GM21717 (cell line): ENCODE measurements at regions not wholly inside any gene's neighbourhood (a gene's known extent, or its start where the extent isn't known, plus 50 kb on each side); places are given as distances from the start of the nearest gene placed in this dataset.

Source experiments
- ATAC-seq: cut with Tn5 transposase; IDR thresholded peaks from one replicate; pipeline ENCODE4 v1.9.1; 2021; ENCODE audit warnings: mild to moderate bottlenecking, moderate library complexity; ENCODE audit not compliant: unreplicated experiment

DNA sequence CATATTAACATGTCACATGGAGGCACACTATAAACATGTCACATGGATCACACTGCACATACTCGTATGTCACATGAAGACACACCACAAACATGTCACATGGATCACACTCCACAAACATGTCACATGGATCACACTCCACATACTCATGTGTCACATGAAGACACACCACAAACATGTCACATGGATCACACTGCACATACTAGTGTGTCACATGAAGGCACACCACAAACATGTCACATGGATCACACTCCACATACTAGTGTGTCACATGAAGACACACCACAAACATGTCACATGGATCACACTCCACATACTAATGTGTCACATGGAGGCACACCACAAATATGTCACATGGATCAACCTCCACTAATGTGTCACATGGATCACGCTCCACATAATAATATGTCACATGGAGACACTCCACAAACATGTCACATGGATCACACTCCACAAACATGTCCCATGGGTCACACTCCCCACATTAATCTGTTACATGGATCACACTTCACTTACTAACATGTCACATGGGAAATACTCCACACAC is 195.6 kb upstream of the PFKP start:
- no peak for ATAC-seq

DNA sequence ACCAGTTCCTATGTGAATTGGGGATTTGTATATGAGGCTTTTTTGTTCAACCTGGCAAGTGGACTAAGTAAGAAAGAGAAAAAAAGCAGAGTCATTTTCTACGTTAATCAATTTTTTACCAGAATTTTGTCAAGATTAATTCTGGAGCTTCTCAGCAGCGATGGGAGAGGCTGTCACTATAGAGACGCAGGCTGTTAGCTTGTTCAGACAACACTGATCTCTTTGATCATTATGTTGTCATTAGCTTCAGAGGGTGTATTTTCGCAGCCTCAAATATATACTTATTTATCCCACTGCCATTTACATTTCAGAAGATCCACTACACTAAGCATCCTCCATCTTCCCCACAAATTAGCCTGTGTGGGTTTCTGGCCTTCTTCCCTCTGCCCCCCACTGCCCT is 196.7 kb upstream of the PFKP start:
- no peak for ATAC-seq

DNA sequence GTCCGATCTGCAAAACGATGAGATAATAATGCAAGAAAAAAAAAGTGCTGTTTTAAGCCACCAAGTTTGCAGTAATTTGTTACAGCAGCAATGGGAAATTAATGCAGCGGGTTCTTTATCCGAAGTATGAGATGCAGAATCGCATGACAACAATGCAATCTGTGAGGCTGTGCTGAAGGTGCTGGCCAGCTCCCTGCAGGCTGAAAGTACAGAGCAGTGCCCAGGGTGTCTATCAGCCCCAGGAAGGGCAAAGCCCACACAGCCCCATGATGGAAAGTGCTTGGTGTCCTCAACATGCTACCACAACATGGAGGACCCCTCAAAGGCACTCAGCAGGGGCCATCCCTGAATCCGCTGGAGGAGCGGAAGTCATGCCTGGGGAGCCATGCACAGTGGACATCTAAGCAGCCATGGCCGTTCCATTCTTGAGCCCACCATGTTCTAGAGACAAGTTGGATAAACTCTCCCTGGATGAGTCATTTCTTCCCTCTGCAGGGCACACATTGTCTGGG is 199.5 kb upstream of the PFKP start:
- no peak for ATAC-seq

DNA sequence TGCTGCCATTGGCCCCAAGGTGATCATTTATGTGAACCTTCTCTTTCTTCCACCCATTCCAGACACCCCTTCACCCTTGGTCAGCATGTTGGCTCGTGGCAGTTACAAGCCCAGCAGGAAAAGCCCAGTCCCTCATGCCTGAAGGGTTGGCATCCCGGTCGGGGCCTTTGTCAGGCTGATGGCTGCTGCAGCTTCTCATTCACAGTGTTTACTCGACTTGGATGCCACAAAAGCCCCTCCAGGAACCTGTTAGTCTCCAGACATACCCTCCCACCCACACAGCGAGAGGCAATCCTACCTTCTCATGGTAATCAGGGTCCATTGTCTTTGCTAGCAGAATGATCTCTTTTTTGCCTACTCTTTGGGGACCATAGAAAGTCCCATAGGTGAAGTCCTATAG is 200.8 kb upstream of the PFKP start:
- ATAC-seq = no peak

DNA sequence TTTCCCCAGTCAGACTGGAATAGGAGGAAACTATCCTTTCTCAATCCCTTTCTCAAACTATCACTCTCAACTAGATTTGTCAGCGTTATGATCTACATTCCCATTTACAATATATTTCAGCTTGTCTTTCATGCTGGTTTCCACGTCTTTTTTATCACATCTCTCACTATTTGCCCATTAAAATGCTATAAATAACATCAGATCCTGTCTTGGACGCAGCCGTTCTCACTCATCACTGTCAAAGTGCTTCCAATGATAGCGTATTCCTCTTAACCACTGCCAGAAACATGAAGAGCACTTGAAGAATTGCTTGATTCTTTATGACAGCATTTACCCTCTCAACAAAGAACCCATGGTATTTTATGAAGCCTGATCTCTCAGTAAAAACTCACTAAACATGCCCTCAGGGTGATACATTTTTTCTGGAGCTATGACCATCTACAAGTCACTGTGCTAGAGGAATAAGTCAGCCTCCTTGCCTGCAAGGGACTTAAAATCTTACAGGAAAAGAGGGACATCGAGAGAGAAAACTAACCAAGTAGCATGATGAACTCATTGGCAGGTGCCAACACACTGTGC is 205.6 kb upstream of the PFKP start:
- no peak for ATAC-seq

DNA sequence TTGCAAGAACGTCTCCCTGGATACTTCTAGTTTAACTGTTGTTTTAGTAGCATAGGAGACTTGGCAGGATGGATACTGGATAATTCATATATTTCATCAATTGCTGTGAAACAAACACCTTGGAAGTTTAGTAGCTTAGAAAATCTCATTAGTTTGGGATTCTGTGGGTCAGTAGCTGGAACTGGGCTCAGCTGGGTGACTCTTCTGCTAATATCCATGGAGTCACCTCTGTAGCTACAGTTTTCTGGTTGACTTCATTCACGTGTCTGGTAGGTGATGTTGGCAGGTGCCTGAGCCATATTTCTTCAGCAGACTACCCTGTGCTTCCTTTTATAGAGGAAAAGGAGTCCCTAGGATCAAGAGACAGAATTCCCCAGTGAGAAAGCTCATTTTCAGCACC is 208.9 kb upstream of the PFKP start:
- ATAC-seq = no peak

DNA sequence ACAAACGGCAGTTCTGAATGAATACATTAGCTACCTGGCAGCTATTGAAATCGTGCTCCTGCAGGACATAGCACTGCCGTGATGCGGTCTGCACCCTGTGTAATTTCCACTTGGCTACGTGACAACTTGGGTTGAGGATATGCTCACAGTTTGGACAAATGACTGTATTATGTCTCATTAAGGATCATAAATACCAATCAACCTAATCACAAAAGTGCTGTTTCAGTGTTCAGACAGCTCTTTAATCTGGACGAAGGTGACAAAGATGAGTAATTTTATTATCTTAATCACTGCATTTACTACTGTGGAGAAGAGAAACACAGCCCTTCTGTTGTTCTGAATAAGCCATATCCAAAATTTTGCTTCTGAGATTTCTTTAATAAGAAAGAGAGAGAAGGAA is 210.8 kb upstream of the PFKP start:
- no peak for ATAC-seq

DNA sequence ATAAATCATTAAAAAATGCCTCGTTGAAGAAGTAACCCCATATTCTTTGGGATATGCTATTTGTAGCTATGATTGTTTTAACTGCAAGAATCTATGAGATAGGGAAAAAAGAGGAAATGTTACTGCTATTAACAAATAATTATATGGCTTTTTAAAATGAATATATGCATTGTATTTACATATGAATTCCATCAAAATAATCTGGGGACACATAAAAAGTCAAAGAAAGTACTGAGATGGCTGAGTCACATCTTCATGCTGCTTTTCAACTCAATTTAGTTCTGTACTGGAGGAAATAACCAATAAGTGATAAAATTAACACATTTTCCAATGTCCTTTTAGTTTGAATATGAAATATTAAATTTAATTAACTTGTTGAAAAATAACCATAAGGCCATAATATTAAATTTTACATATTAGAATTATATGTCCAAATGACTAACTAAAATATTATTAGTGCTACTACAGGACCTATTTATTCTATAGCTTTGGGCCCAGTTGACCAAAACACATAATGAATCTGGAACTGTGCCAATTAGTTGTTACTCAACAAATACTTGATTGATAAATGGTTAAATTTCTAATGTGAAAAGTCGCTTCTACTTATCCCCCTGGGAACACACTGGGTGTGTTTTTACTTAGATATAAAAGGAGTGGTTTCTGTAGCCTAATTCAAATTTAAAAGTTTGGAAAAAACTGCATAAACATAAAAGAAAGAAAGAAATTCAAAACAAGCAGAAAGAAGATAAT is 214.6 kb upstream of the PFKP start:
- no peak for ATAC-seq

DNA sequence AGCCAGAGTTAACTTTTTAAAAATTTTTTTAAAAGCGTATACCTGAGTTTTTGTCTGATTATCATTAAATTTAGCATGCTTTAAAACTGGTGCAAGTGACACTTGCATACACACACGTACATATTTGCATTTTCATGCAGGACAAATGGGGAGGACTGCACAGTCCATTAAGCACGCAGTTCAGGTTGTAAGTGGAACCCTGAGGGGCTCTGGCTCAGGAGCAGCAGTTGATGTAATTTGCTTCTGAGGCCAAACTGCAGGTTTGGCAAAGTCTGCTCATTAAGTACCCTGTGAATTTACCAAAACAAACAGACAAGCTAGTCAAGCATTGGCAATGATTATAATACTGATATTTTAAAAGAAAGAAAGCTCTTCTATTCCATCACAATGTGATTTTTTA is 215.8 kb upstream of the PFKP start:
- ATAC-seq = no peak

DNA sequence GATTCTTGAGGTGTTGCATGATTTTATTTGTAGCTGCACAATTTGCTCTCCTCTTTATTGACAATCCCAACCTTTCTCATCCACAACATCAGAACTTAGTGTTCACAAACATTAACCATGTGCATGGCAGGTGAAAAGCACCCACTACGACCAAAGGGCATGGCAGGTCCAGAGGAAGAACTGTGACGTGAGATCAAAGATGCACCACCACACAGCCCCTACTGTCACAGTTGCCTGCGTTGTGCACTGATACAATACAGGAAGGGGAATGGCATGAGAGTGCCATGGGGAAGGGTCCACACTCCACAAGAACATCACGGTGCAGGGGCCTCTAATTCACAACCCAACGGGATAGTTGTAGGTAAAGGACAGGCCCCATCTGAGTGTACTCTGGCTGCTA is 217.1 kb upstream of the PFKP start:
- ATAC-seq = no peak

DNA sequence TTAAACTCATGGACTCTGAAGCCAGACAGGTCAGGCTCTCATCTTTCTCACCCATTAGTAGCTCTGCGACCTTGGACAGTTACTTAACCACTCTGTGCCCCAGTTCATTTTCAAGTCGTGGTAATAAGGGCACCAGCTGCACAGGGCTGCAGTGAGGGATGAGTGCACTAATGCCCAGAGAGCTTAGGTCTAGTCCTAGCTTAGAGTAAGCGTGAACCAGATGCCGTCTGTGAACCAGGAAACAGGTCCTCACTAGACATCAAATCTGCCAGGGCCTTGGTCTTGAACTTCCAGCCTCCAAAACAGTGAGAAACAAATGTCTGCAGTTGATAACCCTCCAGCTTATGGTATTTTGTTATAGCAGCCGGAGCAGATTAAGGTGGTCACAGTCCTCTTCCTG is 222.4 kb upstream of the PFKP start:
- no peak for ATAC-seq

DNA sequence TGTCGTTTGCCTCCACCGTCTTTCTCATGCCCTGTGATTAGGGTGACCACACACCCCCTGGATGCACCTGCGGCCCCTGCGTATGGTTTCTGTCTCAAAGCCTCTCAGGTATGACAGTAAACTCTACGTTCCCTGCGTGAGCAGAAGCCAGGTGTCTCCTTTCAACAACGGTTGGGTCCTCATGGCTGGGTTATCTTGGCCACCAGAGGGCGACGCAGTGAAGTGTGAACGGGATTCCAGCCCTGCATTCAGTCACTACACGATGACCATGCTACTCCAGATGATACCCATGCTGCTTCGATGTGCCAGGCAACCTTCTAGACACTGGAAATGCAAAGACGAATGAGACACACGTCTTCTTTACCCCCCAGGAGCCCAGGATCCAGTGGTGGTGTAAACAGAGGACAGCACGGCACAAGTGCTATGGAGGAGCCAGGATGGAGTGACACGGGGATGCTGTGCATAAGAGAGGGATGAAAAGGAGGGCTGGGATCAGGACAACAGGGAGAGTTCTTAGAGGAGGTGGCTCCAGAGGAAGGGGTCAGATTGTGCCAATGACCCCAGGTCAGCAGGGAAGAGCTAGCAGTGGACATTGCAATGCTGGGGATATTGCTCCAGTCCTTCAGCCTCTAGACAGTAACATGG is 228.1 kb upstream of the PFKP start:
- no peak for ATAC-seq

DNA sequence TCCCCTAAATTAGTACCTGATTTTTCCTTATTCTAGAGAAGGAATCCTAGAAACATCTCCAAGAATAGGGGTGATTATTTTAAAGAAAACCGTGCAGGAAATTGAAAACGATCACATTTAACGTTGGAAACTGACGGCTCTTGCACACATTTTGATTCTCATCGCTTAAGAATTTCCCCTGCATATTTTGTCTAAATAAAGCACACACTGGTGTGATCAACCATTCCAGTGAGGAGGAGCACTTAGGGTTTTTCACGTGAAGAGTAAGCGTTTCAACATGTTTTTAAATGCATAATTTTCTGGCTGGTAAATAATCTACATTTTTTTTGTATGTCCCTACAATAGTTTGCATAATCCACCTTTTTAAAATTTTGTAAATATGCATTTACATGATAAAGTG is 229.7 kb upstream of the PFKP start:
- ATAC-seq = no peak

DNA sequence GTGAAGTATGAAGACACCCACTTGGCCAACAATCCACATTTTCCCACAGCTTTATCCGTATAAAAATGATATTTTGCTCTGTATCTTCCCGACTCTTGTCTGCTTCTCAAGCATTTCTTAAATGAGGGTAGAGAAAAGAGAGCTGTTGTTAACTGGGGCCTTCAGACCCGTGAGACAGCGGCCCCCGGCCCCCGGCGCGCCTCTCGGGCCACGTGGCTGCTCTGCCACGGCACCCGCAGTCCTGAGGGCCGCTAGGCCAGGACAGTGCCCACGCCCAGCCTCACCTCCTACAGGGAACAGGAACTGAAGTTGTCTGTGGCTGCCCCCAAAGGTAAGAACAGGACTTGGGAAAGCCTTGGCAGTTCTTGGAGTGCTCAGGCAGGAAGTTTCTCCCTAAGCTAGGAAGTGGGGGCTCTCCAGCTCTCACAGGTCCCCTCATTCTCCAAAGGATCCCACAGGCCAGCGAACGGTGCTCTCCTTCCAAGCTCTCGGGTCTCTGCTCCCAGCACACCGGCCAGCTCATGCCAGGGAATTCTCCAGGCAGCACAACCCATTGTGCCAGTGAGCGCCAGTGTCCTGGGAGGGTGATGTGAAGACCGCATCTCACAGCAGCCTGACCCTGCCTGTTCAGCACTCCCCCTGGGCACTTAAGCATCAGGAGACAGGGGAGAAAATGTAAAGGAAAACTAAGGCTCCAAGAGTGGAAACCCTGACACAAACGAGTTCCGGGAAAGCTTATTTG is 230.3 kb upstream of the PFKP start:
- no peak for ATAC-seq

DNA sequence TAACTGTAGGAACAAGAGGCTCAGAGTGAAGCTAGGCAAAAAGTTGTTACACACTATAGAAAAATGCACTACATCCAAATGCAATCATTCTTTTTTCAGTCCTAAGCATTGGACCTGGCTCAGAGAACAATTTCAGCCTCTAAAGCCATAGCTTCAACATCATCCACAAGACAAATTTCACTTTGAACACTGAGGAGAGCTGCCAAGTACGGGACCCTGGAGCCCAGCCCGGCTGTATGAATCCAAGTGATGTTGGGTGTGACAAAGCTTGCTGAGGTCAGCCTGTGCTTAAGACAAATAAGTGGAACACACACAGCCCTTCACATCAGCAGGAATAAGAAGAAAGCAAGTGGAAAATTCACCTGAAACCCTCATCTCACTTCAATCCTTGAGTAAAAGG is 233.1 kb upstream of the PFKP start:
- no peak for ATAC-seq

DNA sequence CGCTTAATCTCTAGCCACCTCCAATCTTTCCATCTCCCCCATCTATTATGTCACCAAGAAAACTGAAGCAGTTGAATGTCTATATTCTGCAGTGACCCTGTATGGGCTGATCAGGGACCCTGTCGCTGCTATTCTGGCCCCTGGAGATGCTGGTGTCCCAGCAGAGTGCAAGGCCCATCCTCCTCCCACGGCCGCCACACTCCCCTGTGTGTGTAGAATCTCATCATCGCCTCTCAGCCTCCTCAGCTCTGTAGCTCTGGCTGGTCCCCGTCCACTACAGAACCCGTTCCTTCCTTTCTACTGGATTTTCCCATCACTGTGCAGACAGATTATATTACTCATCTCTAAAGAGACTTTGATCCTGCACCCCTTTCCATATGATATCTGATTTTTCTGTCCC is 235.8 kb upstream of the PFKP start:
- no peak for ATAC-seq

DNA sequence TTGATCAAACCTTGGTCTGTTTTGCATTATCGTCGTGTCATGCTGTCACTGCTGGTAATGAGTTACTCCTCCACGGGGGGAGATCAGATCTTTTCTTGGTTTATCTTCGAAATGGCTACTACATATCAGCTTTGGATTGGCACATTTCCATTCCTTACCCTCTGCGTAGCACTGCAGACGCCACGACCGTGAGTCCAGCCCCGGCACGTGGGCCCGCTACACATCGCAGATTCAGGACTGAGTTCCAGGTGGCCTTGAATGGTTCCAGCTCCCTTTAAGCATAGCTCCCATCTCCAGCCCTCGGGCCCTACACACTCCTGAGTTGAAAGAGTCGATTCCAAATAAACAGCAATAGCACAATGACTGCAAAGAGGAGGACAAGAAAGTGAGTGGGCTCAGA is 238.6 kb upstream of the PFKP start:
- no peak for ATAC-seq

DNA sequence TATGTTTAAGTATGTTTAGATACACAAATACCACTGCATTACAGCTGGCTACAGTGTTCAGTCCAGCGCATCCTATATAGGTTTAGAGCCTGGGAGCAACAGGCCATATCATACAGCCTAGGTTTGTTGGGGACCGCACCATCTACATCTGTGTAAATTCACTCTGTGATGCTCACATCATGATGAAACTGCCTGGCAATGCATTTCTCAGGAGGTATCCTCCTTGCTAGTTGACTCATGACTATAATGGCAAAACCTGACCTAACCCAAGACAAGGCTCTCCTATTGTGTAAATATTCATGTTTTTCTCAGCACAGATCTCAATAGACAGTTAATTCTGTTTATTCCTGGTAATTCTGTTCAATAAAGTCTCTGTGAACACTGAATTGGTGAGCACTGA is 240.7 kb upstream of the PFKP start:
- ATAC-seq = no peak

DNA sequence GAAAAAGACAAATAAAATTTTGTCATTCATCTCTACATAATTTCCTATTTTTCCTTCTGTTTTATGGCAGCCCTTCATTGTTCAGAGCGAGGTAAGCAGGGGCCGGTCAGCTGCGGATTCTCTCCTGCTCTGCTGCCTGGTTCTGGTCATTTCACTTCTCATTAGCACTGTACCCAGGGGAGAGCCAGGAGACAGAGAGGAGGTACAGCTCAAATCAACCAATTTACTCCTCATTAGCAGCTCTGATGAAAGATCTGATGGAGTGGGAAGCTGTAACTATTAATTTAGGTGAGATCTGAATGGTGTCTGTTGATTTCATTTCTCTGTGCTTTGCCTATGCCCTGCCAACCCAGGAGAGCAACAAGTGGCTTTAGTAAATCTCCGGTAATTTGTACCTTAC is 241.5 kb upstream of the PFKP start:
- ATAC-seq = no peak

DNA sequence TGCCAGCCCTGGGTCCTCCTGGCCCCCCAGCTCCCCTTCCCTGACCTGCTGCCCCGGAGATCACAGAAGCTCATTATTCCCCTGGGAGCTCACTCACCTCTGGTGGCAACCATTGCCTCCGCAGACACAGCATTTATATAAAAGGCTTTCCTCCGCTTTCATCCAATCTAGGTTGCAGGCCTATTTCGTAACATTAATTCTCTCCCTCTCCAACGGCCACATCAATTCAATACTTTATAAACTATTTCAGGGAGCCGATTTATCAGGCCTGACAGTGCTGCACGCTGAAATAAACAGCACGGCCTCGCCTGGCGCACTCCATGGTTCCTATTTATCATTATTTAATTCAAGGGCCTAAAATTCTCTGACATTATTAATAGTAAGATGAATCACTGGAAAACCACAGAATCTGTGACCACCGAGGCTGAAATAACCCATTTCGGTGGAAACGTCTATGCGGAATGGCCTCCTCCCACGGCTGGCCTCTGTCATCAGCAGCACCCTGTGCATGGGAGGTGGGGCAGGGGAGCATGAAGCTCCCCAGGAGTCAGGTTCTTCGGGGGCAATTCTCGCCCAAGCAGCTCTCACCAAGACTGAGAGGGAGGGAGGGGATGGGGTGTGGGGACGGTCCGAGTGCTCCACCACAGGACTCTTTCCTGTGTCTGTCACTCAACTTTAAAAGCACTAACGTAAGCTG is 249.3 kb upstream of the PFKP start:
- ATAC-seq = no peak

DNA sequence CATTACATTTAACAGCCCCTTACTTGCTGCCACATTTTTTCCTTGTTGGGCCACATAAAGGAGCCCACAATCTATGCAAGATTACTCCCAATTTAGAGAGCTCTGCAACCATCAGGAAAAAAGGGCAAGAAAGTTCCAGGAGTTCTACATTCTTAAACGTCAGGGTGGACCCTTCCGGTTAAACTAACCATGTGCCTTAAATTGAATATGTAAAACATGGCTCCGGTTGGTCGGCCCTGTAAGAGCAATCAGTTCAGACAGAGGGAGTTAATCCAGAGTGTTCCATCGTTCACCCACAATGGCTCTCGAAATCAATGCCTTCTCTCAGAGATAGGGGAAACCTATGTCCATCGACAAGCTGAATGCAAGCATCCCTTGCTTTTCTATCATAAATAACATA is 253.7 kb upstream of the PFKP start:
- ATAC-seq = no peak
